ENCODE measurements at regions not wholly inside any gene's neighbourhood (a gene's known extent, or its start where the extent isn't known, plus 50 kb on each side); places are given as distances from the start of the nearest gene placed in this dataset.

DNA sequence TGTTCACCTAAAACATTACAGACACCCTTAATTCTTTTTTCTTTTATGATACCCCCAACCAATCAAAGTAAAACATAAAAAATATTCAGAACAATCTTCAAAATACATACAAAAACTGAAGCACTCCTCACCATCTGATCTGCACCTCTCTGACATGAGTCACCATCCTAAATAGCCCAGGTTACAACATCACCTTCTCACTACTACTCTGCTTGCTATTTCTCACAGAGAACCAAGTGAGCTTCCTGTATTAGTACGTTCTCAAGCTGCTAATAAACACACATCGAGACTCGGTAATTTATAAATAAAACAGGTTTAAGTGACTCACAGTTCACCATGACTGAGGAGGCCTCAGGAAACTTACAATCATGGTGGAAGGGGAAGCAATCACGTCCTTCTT is 183.5 kb downstream of the CBLN2 start:
- DNase-seq (ENCODE audit: low spot score), result no peak

DNA sequence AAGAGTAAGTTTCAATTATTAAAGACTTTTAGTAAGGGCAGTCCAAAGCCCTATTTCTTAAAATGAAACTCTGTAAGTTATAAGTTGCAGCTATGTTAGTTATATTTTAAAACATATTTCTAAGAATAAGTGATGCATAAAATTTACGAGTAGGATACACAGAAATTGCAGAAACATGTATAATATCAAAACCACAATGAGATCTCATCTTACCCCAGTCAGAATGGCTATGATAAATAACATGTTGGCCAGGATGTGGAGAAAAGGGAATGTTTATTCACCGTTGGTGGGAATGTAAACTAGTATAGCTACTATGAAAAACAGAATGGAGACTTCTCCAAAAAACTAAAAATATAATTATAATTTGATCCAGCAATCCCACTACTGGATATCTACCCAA is 201.2 kb downstream of the CBLN2 start:
- DNase-seq (ENCODE audit: low spot score), result no peak

DNA sequence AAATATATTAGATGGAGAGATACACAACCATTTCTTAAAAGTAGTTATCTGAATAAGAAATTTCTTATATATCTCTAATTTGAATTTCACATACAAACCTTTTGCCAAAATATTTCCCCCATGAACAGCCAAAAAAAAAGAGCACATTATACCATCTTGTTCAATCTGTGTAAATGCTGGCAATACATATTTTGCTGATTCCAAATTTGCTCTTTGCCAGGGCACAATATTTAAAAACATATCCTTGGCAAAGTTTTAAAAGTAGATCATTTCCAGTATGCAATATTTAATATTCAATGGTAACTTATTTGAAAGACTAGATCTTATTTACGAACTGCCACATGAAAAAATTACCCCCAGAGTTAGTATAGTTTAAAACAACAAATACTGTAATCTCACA is 204.2 kb downstream of the CBLN2 start:
- DNase-seq (ENCODE audit: low spot score), result no peak

DNA sequence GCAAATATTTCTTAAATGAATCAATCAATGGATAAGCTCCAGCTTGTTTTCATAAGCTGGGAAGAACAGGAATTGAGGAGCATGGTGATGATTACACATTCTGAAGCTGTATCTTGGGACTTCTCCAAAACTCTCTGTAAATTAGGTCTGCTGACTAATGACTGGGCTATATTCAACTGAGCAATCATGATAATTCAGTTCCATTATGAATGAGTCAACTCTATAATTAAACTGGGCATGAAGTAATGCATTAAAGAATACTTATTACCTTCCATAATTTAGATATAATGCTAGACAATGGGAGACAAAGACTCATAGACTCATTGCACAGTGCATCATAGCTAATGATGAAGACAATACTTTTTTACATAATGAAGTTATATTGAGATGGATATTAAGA is 207.4 kb downstream of the CBLN2 start:
- DNase-seq (ENCODE audit: low spot score), result no peak

DNA sequence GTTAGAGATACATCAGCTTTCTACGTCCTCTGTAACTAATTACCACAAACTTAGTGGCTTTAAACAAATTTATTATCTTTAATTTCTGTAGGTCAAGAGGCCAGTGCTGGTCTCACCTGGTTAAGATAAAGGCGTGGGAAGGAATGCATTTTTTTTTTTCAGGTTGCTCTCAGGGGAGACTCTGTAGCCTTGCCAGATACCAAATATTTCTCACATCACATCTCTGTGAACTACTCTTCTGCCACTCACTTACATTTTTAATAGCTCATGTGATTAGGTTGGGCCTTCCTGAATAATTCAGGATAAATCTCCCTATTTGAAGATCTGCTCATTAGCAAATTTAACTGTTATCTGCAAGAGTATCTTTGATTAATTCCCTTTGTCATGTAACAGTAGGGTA is 214.6 kb downstream of the CBLN2 start:
- no peak for DNase-seq (ENCODE audit: low spot score)

DNA sequence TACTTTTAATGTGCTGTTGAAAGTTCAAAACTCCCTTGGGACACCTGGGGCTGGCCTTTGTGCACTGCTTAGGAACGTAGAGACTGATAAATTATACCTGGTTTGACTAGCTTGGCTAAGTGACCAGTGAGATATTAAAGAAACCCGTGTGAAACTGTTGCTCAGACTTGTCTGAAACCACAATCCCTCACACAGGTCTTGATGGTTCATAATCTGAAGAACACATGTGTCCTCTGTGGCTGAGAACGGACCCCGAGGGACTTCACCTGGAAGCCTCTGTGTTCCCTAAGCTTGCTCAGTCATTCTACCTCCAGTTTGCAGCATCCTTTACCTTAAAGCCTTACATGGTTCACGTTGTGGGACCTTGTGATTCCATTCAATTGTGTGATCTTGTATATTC is 218.8 kb downstream of the CBLN2 start:
- DNase-seq (ENCODE audit: low spot score), result no peak

DNA sequence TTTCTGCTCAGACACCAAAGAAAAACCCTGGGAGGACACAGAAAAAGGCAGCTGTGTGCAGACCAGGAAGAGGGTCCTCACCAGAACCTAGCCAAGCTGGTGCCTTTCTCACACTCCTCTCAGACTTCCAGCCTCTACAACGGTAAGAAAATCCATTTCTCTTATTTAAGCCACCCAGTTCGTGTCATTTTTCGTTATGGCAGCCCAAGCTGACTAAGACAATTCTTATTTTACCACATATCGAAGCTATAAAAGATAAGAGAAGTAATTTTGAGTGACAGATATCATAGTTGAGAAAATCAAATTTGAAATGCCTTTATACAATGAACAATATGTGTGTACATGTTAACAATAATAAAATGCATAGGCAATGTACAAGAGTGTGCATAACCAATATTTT is 219.5 kb downstream of the CBLN2 start:
- no peak for DNase-seq (ENCODE audit: low spot score)

DNA sequence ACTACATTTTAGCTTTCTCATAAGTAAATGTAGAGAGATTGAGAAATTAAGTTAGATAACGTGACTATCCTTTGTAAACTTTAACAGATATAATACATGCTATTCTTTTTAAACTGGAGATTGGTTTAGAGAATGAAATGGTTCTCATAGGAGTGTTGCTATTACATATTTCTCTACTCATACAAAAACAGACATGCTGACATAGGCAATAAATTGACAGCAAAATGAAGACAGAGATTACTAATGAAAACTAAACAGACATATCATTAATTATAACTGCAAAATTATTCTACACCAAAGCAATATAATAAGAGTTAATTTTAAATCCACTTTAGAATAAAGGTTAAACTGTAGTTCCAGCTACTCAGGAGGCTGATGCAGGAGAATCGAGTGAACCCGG is 227.6 kb downstream of the CBLN2 start:
- DNase-seq (ENCODE audit: low spot score), result no peak

DNA sequence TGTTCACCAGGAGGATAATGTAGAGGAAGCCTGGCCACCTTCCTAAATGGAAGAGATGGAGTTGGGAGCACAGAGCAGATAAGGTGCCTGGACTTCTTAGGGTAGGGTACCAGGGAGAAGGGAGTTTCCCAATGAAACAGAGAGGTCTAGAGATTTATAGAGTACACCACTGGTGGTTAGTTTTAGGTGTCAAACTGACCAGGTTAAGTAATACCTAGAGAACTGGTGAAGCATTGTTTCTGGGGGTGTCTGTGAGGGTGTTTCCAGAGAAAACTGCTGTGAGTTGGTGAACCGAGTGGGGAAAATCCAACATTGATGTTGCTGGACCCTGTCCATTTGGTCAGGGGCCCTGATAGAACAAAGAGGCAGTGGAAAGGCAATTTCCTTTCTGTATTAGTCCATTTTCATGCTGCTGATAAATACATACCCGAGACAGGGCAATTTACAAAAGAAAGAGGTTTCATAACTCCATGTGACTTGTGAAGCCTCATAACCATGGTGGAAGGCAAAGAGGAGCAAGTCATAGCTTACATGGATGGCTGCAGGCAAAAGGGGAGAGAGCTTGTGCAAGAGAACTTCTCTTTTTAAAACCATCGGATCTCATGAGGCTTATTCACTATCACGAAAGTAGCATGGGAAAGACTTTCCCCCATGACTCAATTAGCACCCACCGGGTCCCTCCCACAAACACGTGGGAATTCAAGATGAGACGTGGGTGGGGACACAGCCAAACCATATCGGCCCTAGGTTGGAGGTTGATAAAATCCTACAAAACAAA is 260.8 kb downstream of the CBLN2 start:
- no peak for DNase-seq (ENCODE audit: low spot score)

DNA sequence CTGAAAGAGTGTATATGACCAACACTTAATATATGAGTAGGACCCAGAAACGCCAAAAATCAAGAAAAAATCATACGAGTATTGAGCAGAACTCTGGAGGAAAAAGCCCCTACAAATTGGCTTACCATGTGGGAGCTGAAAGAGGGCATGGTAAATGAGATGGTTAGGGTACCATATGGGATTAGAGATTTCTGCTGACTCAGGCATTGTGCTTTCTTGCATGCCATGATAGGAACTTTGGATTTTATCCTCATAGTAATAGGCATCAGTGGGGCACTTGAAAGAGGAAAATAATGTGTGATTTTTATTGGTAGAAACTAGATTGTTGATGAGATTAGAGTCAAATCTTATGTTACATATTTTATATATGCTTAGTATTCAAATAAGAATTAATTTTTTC is 271.1 kb downstream of the CBLN2 start:
- no peak for DNase-seq (ENCODE audit: low spot score)

DNA sequence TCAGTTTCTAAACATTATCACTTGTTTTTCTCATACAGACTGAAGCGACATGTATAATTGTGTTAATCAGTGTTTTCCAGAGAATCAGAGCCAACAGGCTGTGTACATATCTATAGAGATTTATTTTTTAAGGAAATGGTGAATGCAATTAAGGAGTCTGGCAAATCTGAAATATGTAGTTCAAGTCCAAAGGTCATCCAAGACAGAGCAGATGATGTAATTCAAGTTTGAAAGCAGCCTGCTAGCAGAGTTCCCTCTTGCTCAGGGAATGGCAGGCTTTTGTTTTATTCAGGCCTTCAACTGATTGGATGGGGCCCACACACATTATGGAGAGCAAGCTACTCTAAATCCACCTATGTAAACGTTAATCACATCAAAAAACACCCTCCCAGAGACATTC is 282.6 kb downstream of the CBLN2 start:
- no peak for DNase-seq (ENCODE audit: low spot score)

DNA sequence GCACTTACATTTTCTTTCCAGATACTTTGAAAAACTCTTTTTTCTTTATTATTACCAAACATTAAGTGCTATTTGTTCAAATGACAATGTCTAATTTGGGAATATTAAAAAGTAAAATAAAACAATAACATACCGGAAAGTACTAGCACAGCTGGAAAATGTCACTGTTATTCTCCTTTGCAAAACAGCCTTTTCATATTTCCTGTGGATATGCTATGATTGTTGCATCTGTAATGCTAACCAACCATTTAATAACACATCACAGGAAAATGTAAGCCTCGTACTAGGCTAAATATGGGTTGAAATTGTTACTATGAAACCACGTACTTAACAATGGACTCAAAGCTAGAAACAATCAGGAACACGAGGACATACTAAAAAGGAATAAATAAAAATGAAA is 298.1 kb downstream of the CBLN2 start:
- no peak for DNase-seq (ENCODE audit: low spot score)

DNA sequence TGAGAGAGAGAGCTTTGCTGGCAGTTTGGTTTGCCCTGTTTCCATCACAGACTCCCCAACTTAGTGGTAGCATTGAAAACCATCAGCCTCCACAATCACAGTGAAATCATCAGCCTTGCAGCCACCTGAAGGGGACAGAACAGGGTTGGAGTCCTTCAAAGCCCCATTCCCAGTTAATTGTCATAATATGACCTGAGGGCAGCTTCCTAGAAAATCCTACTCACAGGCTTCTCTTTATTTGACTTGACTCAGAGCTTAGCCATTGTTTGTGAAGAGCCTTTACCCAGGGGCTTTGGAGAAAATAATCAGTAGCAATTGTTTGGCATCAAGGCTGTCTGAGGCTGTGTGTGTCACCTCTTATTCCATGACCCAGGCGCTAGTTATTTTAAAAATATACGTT is 308.7 kb downstream of the CBLN2 start:
- no peak for DNase-seq (ENCODE audit: low spot score)

DNA sequence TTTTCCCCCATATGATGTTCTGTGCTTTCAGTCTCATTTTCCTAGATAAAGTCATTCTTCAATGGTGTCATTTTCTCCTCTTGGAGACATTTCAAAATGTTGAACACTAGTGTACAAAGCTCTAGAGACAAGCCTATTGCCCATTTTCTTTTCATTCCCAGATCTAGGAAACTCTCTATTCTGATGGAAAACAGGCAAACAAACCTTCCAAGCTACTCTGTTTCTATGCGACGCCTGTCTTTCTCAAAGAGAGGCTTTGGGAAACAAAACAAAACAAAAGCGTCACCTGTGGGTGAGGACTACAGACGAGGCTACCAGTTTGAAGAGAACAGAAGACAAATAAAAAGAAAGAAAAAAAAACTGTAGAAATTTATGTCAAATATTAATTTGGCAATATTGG is 311.0 kb downstream of the CBLN2 start:
- no peak for DNase-seq (ENCODE audit: low spot score)

DNA sequence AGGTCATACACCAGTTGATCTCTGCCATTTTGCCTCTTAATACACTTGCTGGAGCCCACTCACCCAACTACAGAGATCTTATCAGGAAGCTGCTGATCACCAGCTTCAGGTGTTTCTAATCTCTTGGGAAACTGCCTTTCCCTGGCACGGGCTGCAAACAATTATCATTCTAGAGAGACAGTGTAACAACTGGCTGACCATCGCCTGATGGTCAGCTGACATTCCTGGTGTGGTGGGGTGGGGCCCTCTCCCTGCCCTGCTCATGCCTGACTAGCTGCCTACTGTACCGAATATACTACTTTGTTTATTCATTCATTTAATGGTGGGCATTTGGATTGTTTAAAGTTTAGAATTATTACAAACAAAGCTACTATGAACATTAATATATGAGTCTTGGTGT is 311.5 kb downstream of the CBLN2 start:
- DNase-seq (ENCODE audit: low spot score), result no peak

DNA sequence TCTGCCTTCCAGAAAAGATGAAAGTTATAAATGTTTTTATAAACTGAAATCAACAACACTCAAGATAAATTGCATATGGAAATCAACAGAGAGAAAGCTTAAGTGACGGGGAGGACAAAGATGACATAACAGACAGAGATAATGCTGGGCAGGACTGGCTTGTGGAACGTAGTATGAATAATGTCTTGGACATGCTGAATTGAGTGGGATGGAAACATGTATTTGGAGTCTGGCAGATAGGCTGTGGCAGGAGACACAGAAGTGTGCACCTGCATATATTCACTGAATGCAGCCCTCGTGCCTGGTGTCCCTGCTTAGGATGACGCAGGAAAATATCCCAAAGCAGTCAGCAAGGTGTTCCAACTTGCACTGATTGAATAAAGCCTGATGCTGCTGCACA is 318.2 kb downstream of the CBLN2 start:
- no peak for DNase-seq (ENCODE audit: low spot score)

DNA sequence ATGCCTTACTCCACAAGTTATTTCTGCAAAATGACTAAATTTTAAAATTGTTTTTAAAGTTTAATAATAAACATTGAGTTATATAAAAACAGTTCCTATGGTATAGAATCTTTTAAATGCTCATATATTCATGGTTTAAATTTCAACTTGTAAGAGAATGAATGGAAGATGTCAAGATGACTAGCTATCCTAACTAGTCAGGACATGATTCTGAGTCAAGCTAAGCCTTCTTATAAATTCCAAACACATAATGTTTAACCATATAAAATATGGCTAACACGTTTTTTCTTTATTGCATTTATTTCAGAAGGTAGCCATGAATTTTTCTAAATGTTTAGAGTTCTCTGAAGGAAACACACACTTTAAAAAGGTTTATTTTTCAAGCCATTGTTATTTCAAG is 320.4 kb downstream of the CBLN2 start:
- DNase-seq (ENCODE audit: low spot score), result no peak

DNA sequence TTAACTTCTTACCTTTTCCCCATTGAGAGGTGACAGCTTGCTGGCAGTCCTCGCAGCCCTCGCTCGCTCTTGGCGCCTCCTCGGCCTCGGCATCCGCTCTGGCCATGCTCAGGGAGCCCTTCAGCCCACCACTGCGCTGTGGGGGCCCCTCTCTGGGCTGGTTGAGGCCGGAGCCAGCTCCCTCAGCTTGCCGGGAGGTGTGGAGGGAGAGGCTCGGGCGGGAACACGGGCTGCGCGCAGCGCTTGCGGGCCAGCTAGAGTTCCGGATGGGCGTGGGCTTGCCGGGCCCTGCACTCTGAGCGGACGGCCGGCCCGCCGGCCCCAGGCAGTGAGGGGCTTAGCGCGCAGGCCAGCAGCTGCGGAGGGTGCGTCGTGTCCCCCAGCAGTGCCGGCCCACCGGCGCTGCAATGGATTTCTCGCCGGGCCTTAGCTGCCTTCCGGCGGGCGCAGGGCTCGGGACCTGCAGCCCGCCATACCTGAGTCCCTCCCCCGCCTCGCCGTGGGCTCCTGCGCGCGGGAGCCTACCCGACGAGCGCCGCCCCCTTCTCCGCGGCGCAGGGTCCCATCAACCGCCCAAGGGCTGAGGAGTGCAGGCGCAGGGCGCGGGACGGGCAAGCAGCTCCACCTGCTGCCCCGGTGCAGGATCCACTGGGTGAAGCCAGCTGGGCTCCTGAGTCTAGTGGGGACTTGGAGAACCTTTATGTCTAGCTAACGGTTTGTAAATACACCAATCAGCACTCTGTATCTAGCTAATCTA is 335.0 kb downstream of the CBLN2 start:
- no peak for DNase-seq (ENCODE audit: low spot score)

DNA sequence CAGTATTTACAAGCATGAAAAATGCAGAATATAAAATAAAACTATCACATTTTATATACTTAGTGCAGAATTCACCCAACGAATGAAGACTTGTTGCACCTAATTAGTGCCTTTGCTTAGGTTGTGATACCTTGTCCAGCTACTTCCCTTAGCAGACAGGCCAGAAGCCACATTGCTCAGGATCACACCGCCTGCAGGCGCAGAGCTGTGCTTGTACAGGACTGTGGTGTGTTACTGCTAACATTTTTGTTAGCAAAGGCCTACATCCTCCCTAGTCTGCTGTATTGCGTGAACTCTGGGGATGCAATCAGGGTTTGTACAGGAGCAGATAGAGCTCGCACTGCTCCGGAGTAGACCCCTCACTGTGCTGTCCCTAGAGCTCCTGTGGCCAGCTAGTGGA is 336.9 kb downstream of the CBLN2 start:
- no peak for DNase-seq (ENCODE audit: low spot score)

DNA sequence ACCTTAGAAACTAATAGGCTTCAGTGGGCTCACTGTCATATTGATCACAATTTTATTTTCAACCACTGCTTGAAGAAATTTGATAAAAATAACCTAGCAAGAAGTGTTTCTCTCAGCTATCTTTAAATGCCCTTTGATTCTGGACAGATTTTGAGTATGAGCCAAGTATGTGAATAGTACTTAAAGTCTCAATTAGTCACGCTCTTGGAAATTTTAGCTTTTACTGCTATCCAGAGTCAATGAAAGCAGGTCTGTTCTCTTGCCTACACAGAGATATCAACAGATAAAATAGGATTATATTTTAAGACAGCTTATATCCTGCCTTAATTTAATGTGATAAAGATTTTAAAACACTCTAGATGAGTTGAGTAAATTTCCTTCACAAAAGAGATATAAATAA is 337.3 kb downstream of the CBLN2 start:
- DNase-seq (ENCODE audit: low spot score), result no peak

DNA sequence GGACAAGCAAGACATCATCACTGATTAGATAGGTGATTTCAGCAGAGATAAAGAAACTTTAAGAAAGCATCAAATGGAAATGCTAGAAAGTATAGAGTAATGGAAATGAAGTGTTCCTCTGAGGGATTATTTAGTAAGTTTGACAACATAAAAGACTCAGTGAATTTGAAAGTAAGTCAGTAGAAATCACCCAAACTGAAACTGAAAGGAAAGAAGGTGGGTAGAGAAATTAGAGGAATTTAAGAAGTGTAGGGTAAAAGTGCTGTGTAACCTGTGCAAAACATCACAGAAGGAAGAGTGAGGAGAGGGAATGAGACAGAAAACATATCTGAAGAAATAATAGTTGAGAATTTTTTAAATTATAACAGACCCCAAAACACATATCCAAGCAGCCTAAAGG is 343.1 kb downstream of the CBLN2 start:
- no peak for DNase-seq (ENCODE audit: low spot score)

DNA sequence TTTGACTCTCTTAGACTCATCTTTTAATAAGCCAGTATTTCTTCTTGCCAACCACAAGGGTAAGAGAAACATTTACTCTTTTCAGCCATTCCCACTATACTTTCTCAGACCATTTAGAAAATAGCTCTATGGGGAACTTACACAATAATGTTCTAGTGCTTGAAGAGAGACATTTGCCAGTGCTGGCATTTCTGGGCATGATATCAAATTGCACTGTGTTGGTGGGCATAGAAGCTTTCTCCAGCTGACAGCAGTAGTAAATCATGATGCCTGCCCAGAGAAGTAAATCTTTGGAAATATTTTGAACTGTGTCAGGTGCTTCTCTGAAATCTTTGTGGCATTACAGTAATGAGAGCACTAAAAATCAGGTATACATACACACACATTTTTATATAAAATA is 346.6 kb downstream of the CBLN2 start:
- DNase-seq (ENCODE audit: low spot score), result no peak

DNA sequence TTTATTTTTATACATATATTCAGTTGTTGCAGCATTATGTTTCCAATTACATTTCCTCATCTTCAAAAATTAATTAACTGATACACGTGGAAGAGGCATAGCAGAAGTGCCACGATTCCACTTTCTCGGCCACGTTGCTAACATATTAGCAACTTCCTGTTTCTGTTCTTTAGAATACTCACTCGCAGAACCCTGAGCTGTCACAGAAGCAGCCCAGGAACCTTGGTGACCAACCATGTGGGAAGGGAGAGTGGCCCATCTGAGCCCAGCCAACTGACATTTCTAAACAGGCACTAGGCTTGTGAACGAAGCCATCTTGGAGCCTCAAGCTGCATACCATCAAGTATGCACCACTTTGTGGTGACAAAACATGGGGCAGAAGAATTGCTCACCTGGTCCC is 350.1 kb downstream of the CBLN2 start:
- no peak for DNase-seq (ENCODE audit: low spot score)

DNA sequence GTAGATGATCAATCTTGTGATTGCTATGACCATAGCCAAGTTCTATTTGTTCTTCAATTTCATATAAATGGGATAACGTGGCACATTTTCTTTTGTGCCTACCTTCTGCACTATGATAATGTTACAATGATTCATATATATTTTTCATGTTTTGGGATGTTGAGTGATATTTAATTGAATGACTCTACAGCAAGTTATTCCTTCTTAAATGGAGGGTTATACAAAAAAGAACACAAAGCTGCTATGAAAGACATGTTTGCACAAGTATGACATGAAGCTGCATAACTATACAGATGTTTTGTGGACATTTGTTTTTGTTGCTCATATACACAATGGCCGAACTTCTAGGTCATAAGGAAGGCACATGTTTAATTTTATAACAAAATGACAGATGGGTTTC is 356.2 kb downstream of the CBLN2 start:
- no peak for DNase-seq (ENCODE audit: low spot score)
